ENCODE measurements at regions not wholly inside any gene's neighbourhood (a gene's known extent, or its start where the extent isn't known, plus 50 kb on each side); places are given as distances from the start of the nearest gene placed in this dataset.

- TF ChIP-seq NFIC (IDR thresholded peaks at IDR 0.05; ENCODE audit: borderline replicate concordance) (no peak), NRF1 (IDR thresholded peaks at IDR 0.05; ENCODE audit: low read depth, low read length) (no peak), CTCF (IDR thresholded peaks at IDR 0.05) (no peak), REST (IDR thresholded peaks at IDR 0.05; ENCODE audit: low read depth, low read length) (no peak), ZBTB33 (IDR thresholded peaks at IDR 0.05; ENCODE audit: borderline replicate concordance, low read depth) (no peak), MAX (IDR thresholded peaks at IDR 0.05; ENCODE audit: low read depth) (no peak), RCOR1 (IDR thresholded peaks at IDR 0.05; ENCODE audit: low read length) (no peak), YY1 (IDR thresholded peaks at IDR 0.05; ENCODE audit: low read depth) (no peak), FOSL2 (IDR thresholded peaks at IDR 0.05; ENCODE audit: borderline replicate concordance, low read depth) (no peak), SIN3A (IDR thresholded peaks at IDR 0.05; ENCODE audit: borderline replicate concordance, low read depth, low read length) (no peak), POLR2AphosphoS5 (IDR thresholded peaks at IDR 0.05; ENCODE audit: low read depth, low read length) (no peak), GABPA (IDR thresholded peaks at IDR 0.05; ENCODE audit: low read depth) (no peak)
Measured at GRCh38 chr10:112895292-112895691, 54.8 kb upstream of the TCF7L2 start.
